Right ventricle myocardium superior (tissue), 1 donor: ENCODE measurements at regions not wholly inside any gene's neighbourhood (a gene's known extent, or its start where the extent isn't known, plus 50 kb on each side); places are given as distances from the start of the nearest gene placed in this dataset.
"Not testable (repeated sequence)": the region's sequence is repeated elsewhere in the genome, so short reads cannot be mapped to it uniquely, and the experiment has no call there.

Source experiments
- ATAC-seq: fragments of 200-7000 bp; cut with Tn5 transposase; one replicate; pipeline ENCODE4 v1.9.1; 2020; ENCODE audit warnings: mild to moderate bottlenecking; ENCODE audit not compliant: poor library complexity
- DNase-seq: peaks from one replicate; pipeline ENCODE4 v3.0.0-alpha.2; 2020
- intact Hi-C: fragments of 100-400 bp; cut with DNase I; formaldehyde crosslinking; loops from one replicate; pipeline ENCODE4 v1.11.2; 2022
- donor health status: DM: no; HTN: yes; CAD: no; lungs with severe emphysema.

GRCh38 chr14:53634793-53635192 is 321.8 kb downstream of the BMP4 start:
- intact Hi-C loops: no loop called here
- no peak for ATAC-seq
- DNase-seq: no peak

GRCh38 chr14:53630336-53630735 is 326.3 kb downstream of the BMP4 start:
- DNase-seq (no peak), ATAC-seq (peak; percentile 60)
- intact Hi-C loops: no loop called here

GRCh38 chr14:53628732-53629430 is 327.7 kb downstream of the BMP4 start:
- ATAC-seq (no peak), DNase-seq (no peak)
- intact Hi-C loops: no loop called here

DNA sequence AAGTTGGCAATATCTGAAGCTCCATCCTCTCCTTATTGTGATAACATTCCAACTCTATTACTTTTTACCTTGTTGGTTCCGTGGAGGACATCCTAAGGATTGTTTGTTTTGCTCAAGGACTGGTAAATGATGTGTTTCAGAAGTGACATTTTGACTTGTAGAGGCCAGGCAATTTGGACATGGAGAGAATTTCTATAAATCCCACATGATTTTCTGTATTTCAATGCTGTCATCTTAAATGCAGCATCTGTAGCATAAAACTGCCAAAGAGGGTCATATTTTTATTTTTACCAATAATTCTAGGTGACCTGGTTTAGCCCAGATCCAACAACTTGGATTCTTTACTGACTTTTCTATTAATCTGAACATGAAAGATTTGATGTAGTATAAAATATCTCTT is 328.4 kb downstream of the BMP4 start:
- no peak for DNase-seq
- intact Hi-C loops: no loop called here
- ATAC-seq: no peak

DNA sequence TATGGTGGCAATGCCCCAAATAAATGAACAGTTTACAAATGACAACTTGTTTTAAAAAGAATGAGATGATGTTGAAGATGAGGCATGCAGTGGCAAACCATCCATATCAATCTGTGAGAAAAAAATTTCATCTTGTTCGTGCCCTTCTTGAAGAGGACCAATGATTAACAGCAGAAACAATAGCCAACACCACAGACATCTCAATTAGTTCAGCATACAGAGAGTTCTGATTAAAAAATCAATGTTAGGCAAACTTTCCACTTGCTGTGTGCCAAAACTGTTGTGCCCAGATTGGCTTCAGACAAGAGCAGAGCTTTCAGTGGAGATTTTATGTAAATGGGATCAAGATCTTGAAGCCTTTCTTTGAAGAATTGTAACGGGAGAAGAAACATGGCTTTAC is 329.9 kb downstream of the BMP4 start:
- ATAC-seq (no peak), DNase-seq (no peak)
- intact Hi-C loops: no loop called here

DNA sequence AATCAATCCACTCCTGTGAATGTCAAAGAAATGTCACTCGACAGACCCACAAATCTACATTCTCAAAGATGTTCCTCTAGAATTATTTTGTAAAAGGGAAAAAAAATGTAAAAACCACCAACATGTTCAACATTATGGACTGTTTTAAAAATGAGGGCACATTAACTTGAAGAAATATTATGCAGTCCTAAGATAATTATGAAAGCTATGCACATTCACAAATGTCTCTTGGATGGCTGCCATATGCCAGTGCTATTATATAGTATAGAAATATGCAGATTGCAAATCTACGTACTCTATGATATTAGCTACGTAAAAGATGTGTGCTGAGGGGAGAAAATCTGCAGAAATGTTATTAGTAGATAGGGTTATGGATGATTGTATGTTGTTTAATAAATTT is 334.2 kb downstream of the BMP4 start:
- intact Hi-C loops: no loop called here
- ATAC-seq (no peak), DNase-seq (no peak)

- DNase-seq (no peak), ATAC-seq (no peak)
- intact Hi-C loops: no loop called here
Observed at GRCh38 chr14:53621921-53622320, 334.7 kb downstream of the BMP4 start.

- intact Hi-C loops: no loop called here
- no peak for ATAC-seq
- no peak for DNase-seq
Observed at GRCh38 chr14:53621433-53621832, 335.2 kb downstream of the BMP4 start.

- intact Hi-C loops: no loop called here
- ATAC-seq (no peak), DNase-seq (no peak)
Observed at GRCh38 chr14:53620890-53621289, 335.7 kb downstream of the BMP4 start.

DNA sequence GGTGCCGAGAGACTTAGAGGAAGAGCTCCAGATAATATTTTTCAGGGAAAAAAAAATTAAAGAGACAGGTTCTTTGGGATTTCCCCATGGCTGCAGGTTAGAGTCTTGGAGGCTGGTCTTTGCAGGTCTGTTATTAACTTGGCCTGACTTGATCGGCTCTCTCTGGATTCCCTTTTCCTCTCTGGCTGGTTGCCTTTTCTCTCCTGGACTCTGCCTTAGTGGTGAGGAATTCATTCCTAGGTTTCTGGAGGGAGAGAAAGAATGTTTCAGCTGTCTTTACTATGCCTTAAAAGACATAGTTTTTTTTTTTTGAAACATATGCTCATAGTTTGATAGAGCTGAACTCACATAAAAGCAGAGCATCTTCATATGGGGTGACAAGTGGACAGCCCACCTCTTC is 336.3 kb downstream of the BMP4 start:
- ATAC-seq: peak; percentile 29
- intact Hi-C loops: no loop called here

DNA sequence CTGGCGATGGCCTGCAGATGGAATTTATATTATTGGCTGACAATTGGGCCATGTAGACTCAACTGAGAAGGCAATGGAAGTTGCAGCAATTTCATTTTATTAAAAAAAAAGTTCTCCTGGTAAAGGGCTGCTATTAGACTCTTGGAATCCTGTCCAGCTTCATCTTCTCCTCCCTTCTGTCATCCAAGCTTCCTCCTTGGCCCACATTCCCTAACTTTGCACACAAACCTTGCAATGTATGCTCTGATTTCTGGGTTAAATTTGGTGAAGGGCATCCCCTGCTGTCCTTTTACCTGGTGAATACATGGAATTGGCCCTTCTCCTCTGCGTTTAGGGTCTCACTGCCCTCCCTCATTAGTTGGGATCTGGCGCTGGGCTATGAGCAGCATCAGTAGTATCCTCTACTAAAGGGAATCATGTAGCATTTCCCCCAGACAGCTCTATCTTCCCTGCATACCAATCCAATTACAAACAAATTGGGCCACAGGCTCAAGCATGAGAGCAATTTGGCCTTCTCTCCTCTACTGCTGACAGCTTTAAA is 336.9 kb downstream of the BMP4 start:
- ATAC-seq (peak; percentile 71), DNase-seq (no peak)
- intact Hi-C loops: no loop called here

More for the DNA sequence above, 336.3 kb downstream of the BMP4 start:
- DNase-seq: no peak

DNA sequence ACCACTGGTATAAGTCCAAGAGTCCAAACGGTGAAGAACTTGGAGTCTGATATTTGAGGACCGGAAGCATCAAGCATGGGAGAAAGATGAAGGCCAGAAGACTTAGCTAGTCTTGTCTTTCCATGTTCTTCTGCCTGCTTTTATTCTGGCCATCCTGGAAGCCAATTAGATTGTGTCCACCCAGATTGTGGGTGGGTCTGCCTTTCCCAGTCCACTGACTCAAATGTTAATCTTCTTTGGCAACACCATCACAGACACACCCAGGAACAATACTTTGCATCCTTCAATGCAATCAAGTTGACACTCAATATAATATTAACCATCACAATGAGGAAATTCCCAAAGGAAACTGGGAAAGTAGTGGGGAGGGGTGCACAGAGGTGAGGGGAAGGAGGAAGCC is 340.1 kb downstream of the BMP4 start:
- ATAC-seq, intact Hi-C loops, DNase-seq: not testable (repeated sequence)

GRCh38 chr14:53615252-53615651 is 341.4 kb downstream of the BMP4 start:
- ATAC-seq (no peak), DNase-seq (no peak)
- intact Hi-C loops: no loop called here

DNA sequence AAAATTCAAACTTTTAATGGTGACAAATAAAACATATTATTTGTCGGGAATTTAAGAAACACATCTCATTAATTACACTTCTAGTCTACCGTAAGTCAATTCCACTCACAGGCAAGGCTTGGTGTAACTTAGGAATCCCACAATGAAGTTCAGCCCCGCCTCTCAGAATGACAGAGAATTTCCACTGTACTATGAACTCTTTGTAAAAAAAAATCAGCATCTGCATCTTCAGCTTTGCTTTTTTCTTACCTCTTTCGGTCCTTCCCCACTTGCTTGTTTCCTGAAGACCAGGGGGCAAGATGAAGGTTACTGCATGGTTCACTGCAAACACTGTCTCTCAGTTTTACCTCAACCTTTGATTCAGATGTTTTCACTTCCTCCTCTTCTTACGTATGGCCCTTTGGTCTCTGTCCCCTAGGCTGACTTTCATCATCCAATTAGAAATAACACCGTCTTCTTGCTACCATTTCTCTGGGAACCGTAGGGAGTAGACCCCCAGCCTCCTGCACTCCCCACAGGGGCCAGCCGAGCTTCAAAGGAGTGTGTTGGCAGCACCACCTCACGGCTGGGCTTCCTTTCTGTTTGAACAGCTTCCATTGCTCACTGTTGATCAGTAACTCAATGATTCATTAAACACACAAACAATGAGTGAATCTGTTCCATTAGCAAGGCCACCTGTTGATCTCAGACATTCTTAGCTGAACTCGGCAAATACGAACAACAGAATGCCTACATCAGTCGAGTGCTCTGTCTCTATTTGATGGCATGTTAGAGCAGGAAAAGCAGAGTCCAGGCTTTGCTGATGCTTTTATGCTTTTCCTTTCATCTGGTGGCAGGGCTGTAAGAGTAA is 343.0 kb downstream of the BMP4 start:
- ATAC-seq: no peak
- intact Hi-C loops: no loop called here
- no peak for DNase-seq

DNA sequence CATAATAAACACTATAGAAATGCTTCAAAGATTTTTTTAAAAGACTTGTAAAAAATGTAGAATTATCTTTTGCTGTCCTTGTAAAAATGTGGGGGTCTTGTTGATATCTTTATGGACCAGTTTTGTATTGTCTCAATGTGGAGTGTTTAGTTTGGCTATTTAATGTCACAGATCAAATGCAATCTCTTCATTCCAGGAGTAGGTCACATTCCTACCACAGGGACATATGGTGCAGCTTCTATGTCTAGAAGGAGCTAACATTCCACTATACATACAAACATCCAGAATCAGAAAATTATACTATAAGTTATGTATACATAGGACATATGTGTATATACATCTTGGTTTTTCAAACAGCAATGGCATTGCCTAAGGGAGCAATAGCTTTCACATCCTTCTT is 345.7 kb downstream of the BMP4 start:
- intact Hi-C loops: no loop called here
- DNase-seq: no peak
- no peak for ATAC-seq

GRCh38 chr14:53609009-53609408 is 347.6 kb downstream of the BMP4 start:
- intact Hi-C loops: no loop called here
- no peak for ATAC-seq
- no peak for DNase-seq

DNA sequence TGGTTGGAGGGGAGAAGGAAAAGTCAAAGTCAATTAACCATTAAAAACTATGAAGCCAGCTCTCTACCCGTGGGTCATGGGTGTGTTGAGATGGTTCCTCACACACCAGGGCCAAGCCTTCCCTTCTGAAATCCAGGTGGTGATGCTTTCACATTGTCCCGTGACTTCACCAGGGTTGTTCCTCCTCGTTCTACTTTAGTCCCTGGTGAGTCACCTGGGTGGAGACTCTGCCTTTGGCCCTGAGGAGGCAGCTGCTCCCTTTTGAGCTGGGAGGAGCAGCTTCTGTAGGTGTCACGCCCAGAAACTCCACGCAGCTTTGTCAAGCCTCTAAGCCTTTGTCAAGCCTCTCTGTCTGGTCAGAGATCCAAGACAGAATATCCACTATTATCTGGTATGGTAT is 348.3 kb downstream of the BMP4 start:
- ATAC-seq: no peak

GRCh38 chr14:53606203-53606602 is 350.4 kb downstream of the BMP4 start:
- DNase-seq (no peak), ATAC-seq (no peak)
- intact Hi-C loops: no loop called here

More for the DNA sequence above, 348.3 kb downstream of the BMP4 start:
- intact Hi-C loops: no loop called here
- DNase-seq: no peak

GRCh38 chr14:53605562-53605961 is 351.1 kb downstream of the BMP4 start:
- no peak for ATAC-seq
- intact Hi-C loops: no loop called here
- no peak for DNase-seq

DNA sequence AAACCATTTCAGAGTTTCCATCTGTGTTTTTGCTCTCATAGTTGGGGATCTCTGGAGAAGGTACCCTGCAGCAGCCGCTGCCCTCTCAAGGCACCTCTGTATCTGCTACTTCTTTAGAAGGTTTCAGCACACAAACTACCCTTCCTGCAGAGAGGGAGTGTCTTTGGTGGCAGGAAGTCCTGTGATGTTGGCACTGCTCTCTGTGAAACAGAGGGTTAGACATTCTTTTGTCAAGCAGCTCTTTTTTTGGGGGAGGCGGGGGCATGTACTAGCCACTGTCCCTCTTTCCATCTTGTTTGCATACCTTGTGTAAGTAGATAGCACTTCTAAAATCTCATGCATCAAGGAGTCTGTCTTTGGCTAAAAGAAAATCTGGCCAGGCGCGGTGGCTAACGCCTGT is 352.6 kb downstream of the BMP4 start:
- DNase-seq: no peak
- intact Hi-C loops: no loop called here
- ATAC-seq: no peak
